A673 (cell line): ENCODE measurements at regions not wholly inside any gene's neighbourhood (a gene's known extent, or its start where the extent isn't known, plus 50 kb on each side); places are given as distances from the start of the nearest gene placed in this dataset.

ENCODE experiments used
- BruUV-seq: library from RNA; stranded (reverse); fragments of 400-500 nt; replicated peaks from 2 replicates; lab custom pipeline; 2021; lab: Mats Ljungman, UMichigan
- CTCF ChIA-PET: fragments of 300-600 bp; sonication (Branson Sonifier 250); formaldehyde crosslinking; loops from one replicate; lab custom pipeline; 2022; ENCODE audit warnings: antibody characterized with exemption; lab: Charles Lee
- POLR2A ChIA-PET: fragments of 300-600 bp; sonication (Branson Sonifier 250); formaldehyde crosslinking; loops from one replicate; lab custom pipeline; 2022; ENCODE audit warnings: antibody characterized with exemption; ENCODE audit not compliant: low non-redundant PET; lab: Charles Lee
- DNase-seq: peaks from one replicate; pipeline ENCODE4 v3.0.0-alpha.2; 2015; ENCODE audit warnings: low spot score
- H3K27ac ChIP-seq: fragments of 200-600 bp; sonication (generic); 2 replicates; pipeline ENCODE4 v1.5.1; 2016; ENCODE audit warnings: mixed run types, low read depth, mild to moderate bottlenecking, mixed read lengths, antibody characterized with exemption, low read length; ENCODE audit not compliant: poor library complexity, severe bottlenecking
- H3K27me3 ChIP-seq: fragments of 200-600 bp; sonication (generic); replicated peaks from 2 replicates; pipeline ENCODE4 v1.6.1; 2017; ENCODE audit warnings: mixed run types, low read depth, mild to moderate bottlenecking, mixed read lengths, antibody characterized with exemption, low read length; ENCODE audit not compliant: insufficient read depth, poor library complexity
- H3K36me3 ChIP-seq: fragments of 200-600 bp; sonication (generic); 2 replicates; pipeline ENCODE4 v1.6.1; 2016; ENCODE audit warnings: mixed run types, mild to moderate bottlenecking, mixed read lengths, antibody characterized with exemption, low read length; ENCODE audit not compliant: insufficient read depth, poor library complexity, severe bottlenecking
- H3K4me1 ChIP-seq: fragments of 200-600 bp; sonication (generic); 2 replicates; pipeline ENCODE4 v1.6.1; 2017; ENCODE audit warnings: mixed run types, mild to moderate bottlenecking, mixed read lengths, antibody characterized with exemption, low read length; ENCODE audit not compliant: insufficient read depth, poor library complexity, severe bottlenecking
- H3K4me3 ChIP-seq: fragments of 200-600 bp; sonication (generic); 2 replicates; pipeline ENCODE4 v1.5.1; 2016; ENCODE audit warnings: low read depth, mixed run types, mild to moderate bottlenecking, mixed read lengths, low read length; ENCODE audit not compliant: poor library complexity, severe bottlenecking
- H3K9me3 ChIP-seq: fragments of 200-600 bp; sonication (generic); 2 replicates; pipeline ENCODE4 v1.6.1; 2016; ENCODE audit warnings: mixed run types, low read depth, mild to moderate bottlenecking, mixed read lengths, antibody characterized with exemption, low read length; ENCODE audit not compliant: poor library complexity, severe bottlenecking
- CTCF ChIP-seq: fragments of 300-800, 200-600 bp; sonication (generic); conservative IDR thresholded peaks from 2 replicates; pipeline ENCODE4 v1.5.1; 2017; ENCODE audit warnings: low read depth, mild to moderate bottlenecking, antibody characterized with exemption, low read length, moderate library complexity, mixed read lengths
- EZH2 ChIP-seq: fragments of 200-600 bp; sonication (generic); IDR thresholded peaks from 2 replicates; pipeline ENCODE4 v1.6.1; 2017; ENCODE audit warnings: borderline replicate concordance, low read depth, mild to moderate bottlenecking, mixed read lengths, antibody characterized with exemption, low read length; ENCODE audit not compliant: poor library complexity, severe bottlenecking
- intact Hi-C: fragments of 100-400 bp; cut with micrococcal nuclease; formaldehyde crosslinking; loops from one replicate; pipeline ENCODE4 v1.10.0; 2022; ENCODE audit not compliant: unreplicated experiment

GRCh38 chr17:77054936-77055335, 85.8 kb upstream of the SEC14L1 start:
- intact Hi-C loops: no loop called here
- no peaks in the 10 kb centered on the region for H3K27me3 ChIP-seq

GRCh38 chr17:77055453-77055852, 85.3 kb upstream of the SEC14L1 start:
- no TSS peak for BruUV-seq
- no peaks in the 10 kb centered on the region for H3K4me1 ChIP-seq
- DNase-seq: no peak
- ChIA-PET POLR2A (no interaction called here), CTCF (interaction anchor here (0.9 kb wide), 1 partner anchor 32 kb away, joined by 3 read pairs; no protein-coding TSS in a partner anchor)
- intact Hi-C loops: no loop called here
- H3K9me3 ChIP-seq: no peaks in the 10 kb centered on the region
- H3K27ac ChIP-seq: no peak overlapping the region
- TF ChIP-seq EZH2 (no peak), CTCF (no peak)
- H3K36me3 ChIP-seq: no peaks in the 10 kb centered on the region
- no peaks in the 10 kb centered on the region for H3K27me3 ChIP-seq
- H3K4me3 ChIP-seq: no peak overlapping the region

More at GRCh38 chr17:77054936-77055335, 85.8 kb upstream of the SEC14L1 start:
- no peak for TF ChIP-seq CTCF
- TF ChIP-seq EZH2: no peak
- ChIA-PET POLR2A (no interaction called here), CTCF (no interaction called here)
- Histone ChIP-seq H3K4me3 (no peak overlapping the region), H3K36me3 (no peaks in the 10 kb centered on the region), H3K4me1 (no peaks in the 10 kb centered on the region), H3K27ac (no peak overlapping the region), H3K9me3 (no peaks in the 10 kb centered on the region)
- no TSS peak for BruUV-seq
- no peak for DNase-seq

- no TSS peak for BruUV-seq
- ChIA-PET CTCF (no interaction called here), POLR2A (no interaction called here)
- DNase-seq: no peak
- Histone ChIP-seq H3K27me3 (no peaks in the 10 kb centered on the region), H3K27ac (no peak overlapping the region), H3K4me1 (no peaks in the 10 kb centered on the region), H3K4me3 (no peak overlapping the region), H3K36me3 (no peaks in the 10 kb centered on the region), H3K9me3 (no peaks in the 10 kb centered on the region)
- intact Hi-C loops: no loop called here
- TF ChIP-seq CTCF (no peak), EZH2 (no peak)
These were observed 82.8 kb upstream of the SEC14L1 start for GRCh38 chr17:77058016-77058415.
